Type B pancreatic cell (in vitro differentiated cells): ENCODE measurements at regions not wholly inside any gene's neighbourhood (a gene's known extent, or its start where the extent isn't known, plus 50 kb on each side); places are given as distances from the start of the nearest gene placed in this dataset.
"Not testable (repeated sequence)": the region's sequence is repeated elsewhere in the genome, so short reads cannot be mapped to it uniquely, and the experiment has no call there.

ENCODE experiments used
- DNase-seq: peaks from one replicate; pipeline ENCODE4 v3.0.0; 2021; ENCODE audit warnings: mixed read lengths; ENCODE audit not compliant: unreplicated experiment; ENCODE audit errors: extremely low spot score
- H3K27ac Mint-ChIP-seq: 2 replicates; pipeline ENCODE4 v1.8.0; 2021; ENCODE audit warnings: mild to moderate bottlenecking, mixed read lengths
- H3K27me3 Mint-ChIP-seq: 2 replicates; pipeline ENCODE4 v1.8.0; 2021; ENCODE audit warnings: mixed read lengths
- H3K36me3 Mint-ChIP-seq: 2 replicates; pipeline ENCODE4 v1.8.0; 2021; ENCODE audit warnings: mixed read lengths
- H3K4me1 Mint-ChIP-seq: one replicate; pipeline ENCODE4 v1.8.0; 2021; ENCODE audit warnings: mixed read lengths; ENCODE audit not compliant: unreplicated experiment
- H3K4me3 Mint-ChIP-seq: 2 replicates; pipeline ENCODE4 v1.8.0; 2021; ENCODE audit warnings: mild to moderate bottlenecking, mixed read lengths
- H3K9me3 Mint-ChIP-seq: 2 replicates; pipeline ENCODE4 v1.8.0; 2021; ENCODE audit warnings: mixed read lengths
- CTCF ChIP-seq: fragments of 200-600 bp; sonication (generic); conservative IDR thresholded peaks from 2 replicates; pipeline ENCODE4 v1.5.0; 2021; ENCODE audit warnings: antibody characterized with exemption, mild to moderate bottlenecking

DNA sequence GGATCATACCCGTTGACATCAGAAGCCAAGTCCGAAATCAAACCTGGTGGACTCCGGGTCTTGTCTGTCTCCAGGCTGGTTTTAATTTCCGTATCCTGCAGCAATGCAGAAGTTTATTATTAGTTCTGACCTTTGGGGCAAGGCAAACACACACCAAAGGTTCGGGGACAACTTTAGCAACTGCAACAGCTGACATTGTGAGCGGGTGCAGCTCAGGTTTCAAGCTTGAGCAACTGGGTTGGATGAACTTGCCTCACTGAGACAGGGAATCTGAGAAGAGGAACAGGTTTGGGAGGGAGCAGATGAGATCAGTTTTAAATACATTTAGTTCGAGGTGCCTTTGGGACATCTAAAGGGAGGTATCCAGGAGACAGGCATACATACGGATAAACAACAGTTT is 110.7 kb downstream of the GNL3L start:
- no peak for DNase-seq
- peak overlapping the region; percentile 100 for H3K27ac Mint-ChIP-seq
- H3K36me3 Mint-ChIP-seq, result no peaks in the 10 kb centered on the region
- no peaks in the 10 kb centered on the region for H3K27me3 Mint-ChIP-seq
- H3K9me3 Mint-ChIP-seq, result no peaks in the 10 kb centered on the region
- TF ChIP-seq CTCF, result no peak
- H3K4me1 Mint-ChIP-seq, result peaks cover 8% of the 10 kb centered on the region
- H3K4me3 Mint-ChIP-seq, result peak overlapping the region; percentile 95

DNA sequence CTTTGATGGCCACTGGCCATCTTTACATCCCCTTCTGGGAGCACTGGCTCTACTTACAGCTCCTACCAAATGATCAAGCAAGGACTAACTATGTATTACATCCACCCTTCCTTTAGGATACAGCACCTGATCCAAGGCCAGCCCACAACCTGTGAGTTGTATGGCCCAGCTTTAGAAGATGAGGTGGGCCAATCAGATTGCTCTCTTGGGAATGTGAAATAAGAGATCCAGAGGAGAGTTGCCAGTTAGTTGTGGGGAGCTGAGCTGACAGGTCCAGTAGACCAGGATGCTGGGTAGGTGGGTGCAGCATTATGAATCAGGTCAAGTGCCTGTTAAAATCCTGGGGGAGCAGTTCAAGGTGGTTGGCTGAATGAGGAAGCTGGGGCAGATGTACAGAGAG is 111.5 kb downstream of the GNL3L start:
- Mint-ChIP-seq H3K27me3 (no peaks in the 10 kb centered on the region), H3K4me1 (peaks cover 8% of the 10 kb centered on the region), H3K27ac (peak overlapping the region; percentile 100), H3K9me3 (no peaks in the 10 kb centered on the region), H3K4me3 (no peak overlapping the region), H3K36me3 (no peaks in the 10 kb centered on the region)
- no peak for TF ChIP-seq CTCF
- no peak for DNase-seq

DNA sequence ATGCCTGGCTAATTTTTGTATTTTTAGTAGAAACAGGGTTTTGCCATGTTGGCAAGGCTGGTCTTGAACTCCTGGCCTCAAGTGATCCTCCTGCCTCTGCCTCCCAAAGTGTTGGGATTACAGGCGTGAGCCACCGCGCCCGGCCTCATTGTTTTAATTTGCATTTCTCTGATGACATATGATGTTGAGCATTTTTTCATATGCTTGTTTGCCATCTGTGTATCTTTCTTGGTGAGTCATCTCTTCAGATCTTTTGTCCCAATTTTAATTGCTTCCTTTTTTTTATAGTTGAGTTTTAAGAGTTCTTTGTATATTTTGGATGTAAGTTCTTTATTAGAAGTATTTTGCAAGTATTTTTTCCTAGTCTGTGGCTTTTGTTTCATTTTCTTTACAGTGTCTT is 117.6 kb downstream of the GNL3L start:
- not testable (repeated sequence) for DNase-seq, H3K4me1 Mint-ChIP-seq, H3K4me3 Mint-ChIP-seq, H3K27me3 Mint-ChIP-seq, H3K36me3 Mint-ChIP-seq, H3K9me3 Mint-ChIP-seq, H3K27ac Mint-ChIP-seq

- DNase-seq, result no peak
- no peaks in the 10 kb centered on the region for H3K27me3 Mint-ChIP-seq
- no peak overlapping the region for H3K27ac Mint-ChIP-seq
- TF ChIP-seq CTCF, result no peak
- H3K9me3 Mint-ChIP-seq, result peaks cover 5% of the 10 kb centered on the region
- no peaks in the 10 kb centered on the region for H3K36me3 Mint-ChIP-seq
- H3K4me3 Mint-ChIP-seq, result no peak overlapping the region
- no peaks in the 10 kb centered on the region for H3K4me1 Mint-ChIP-seq
Observed at GRCh38 chrX:54659547-54659946, 129.5 kb downstream of the GNL3L start.

DNA sequence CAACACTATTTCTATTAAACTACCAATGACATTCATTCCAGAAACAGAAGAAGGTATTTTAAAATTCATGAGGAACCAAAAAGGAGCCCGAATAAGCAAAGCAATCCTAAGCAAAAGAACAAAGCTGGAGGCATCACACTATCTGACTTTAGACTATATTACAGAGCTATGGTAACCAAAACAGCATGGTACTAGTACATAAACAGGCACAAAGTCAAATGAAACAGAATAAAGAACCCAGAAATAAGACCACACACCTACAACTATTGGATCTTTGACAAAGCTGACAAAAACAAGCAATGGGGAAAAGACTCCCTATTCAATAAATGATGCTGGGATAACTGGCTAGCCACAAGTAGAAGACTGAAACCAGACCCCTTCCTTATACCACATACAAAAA is 122.3 kb downstream of the ITIH6 start:
- Mint-ChIP-seq H3K9me3 (peaks cover 9% of the 10 kb centered on the region), H3K4me3 (no peak overlapping the region), H3K4me1 (no peaks in the 10 kb centered on the region), H3K36me3 (no peaks in the 10 kb centered on the region), H3K27me3 (peaks cover 3% of the 10 kb centered on the region), H3K27ac (no peak overlapping the region)
- DNase-seq, result no peak
- no peak for TF ChIP-seq CTCF

DNA sequence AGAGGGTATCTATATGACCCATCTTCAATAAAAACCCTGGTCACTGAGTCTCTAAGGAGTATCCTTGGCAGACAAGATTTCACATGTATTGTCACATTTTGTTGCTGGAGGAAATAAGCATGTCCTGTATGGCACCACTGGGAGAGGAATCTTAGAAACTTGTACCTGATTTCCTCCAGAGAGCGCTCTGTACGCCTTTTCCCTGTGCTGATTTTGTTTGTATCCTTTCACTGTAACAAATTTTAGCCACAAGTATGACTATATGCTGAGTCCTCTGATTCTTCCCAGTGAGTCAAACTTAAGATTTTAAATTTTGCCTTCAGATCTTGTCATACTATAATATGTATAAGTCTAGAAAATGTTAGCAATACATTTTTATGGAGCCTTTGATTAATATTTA is 102.8 kb downstream of the ITIH6 start:
- H3K4me3 Mint-ChIP-seq, result no peak overlapping the region
- peaks cover 2% of the 10 kb centered on the region for H3K9me3 Mint-ChIP-seq
- H3K4me1 Mint-ChIP-seq, result no peaks in the 10 kb centered on the region
- no peak overlapping the region for H3K27ac Mint-ChIP-seq
- TF ChIP-seq CTCF, result no peak
- DNase-seq, result no peak
- H3K36me3 Mint-ChIP-seq, result no peaks in the 10 kb centered on the region
- H3K27me3 Mint-ChIP-seq, result no peaks in the 10 kb centered on the region
